IMR-90 (cell line): ENCODE measurements at regions not wholly inside any gene's neighbourhood (a gene's known extent, or its start where the extent isn't known, plus 50 kb on each side); places are given as distances from the start of the nearest gene placed in this dataset.

ENCODE experiments used
- ATAC-seq: fragments of 200-7000 bp; cut with Tn5 transposase; 2 replicates; pipeline ENCODE4 v1.9.1; 2020; ENCODE audit warnings: low read depth, mild to moderate bottlenecking, moderate library complexity
- BruUV-seq: library from RNA; stranded (reverse); fragments of 400-500 nt; replicated peaks from 2 replicates; lab custom pipeline; 2021; lab: Mats Ljungman, UMichigan
- CTCF ChIA-PET: fragments of 300-600 bp; formaldehyde crosslinking; extraction: SDS; loops from one replicate; lab custom pipeline; 2021; ENCODE audit warnings: antibody characterized with exemption; lab: Yijun Ruan, JAX
- POLR2A ChIA-PET: fragments of 300-600 bp; sonication (Branson Sonifier 250); formaldehyde crosslinking; loops from one replicate; lab custom pipeline; 2022; ENCODE audit warnings: antibody characterized with exemption; ENCODE audit not compliant: unreplicated experiment; lab: Charles Lee
- DNase-seq: peaks from one replicate; pipeline ENCODE4 v3.0.0; 2013
- H2AFZ ChIP-seq: replicated peaks from 2 replicates; pipeline ENCODE3; 2013; ENCODE audit warnings: low read length, mild to moderate bottlenecking; ENCODE audit not compliant: poor library complexity
- H2AK5ac ChIP-seq: 2 replicates; pipeline ENCODE4 v1.6.1; 2013; ENCODE audit warnings: low read depth, low read length, inconsistent platforms
- H2AK9ac ChIP-seq: replicated peaks from 2 replicates; pipeline ENCODE3; 2013; ENCODE audit warnings: mild to moderate bottlenecking, low read depth, low read length, moderate library complexity; ENCODE audit not compliant: poor library complexity
- H2BK120ac ChIP-seq: 2 replicates; pipeline ENCODE4 v1.6.1; 2013; ENCODE audit warnings: low read depth, low read length, inconsistent platforms
- H2BK15ac ChIP-seq: 3 replicates; pipeline ENCODE4 v1.6.1; 2013; ENCODE audit warnings: low read depth, low read length, inconsistent platforms
- H2BK20ac ChIP-seq: 2 replicates; pipeline ENCODE4 v1.6.1; 2013; ENCODE audit warnings: low read depth, mild to moderate bottlenecking, inconsistent platforms, low read length, moderate library complexity
- H2BK5ac ChIP-seq: 2 replicates; pipeline ENCODE4 v1.6.1; 2013; ENCODE audit warnings: mild to moderate bottlenecking, low read depth, low read length, inconsistent platforms; ENCODE audit not compliant: poor library complexity, severe bottlenecking
- H3K14ac ChIP-seq: replicated peaks from 2 replicates; pipeline ENCODE4 v1.6.1; 2013; ENCODE audit warnings: low read depth, low read length, inconsistent platforms
- H3K18ac ChIP-seq: 2 replicates; pipeline ENCODE4 v1.6.1; 2013; ENCODE audit warnings: low read depth, low read length, control low read depth
- H3K23ac ChIP-seq: 2 replicates; pipeline ENCODE4 v1.6.1; 2013; ENCODE audit warnings: low read depth, low read length, inconsistent platforms
- H3K27ac ChIP-seq: 2 replicates; pipeline ENCODE4 v1.5.1; 2013; ENCODE audit warnings: mild to moderate bottlenecking, control low read depth, low read length; ENCODE audit not compliant: insufficient read depth
- H3K27me3 ChIP-seq: 2 replicates; pipeline ENCODE4 v1.6.1; 2013; ENCODE audit warnings: low read length; ENCODE audit not compliant: control insufficient read depth, insufficient read depth
- H3K36me3 ChIP-seq: 2 replicates; pipeline ENCODE4 v1.6.1; 2013; ENCODE audit warnings: low read length, mixed read lengths; ENCODE audit not compliant: control insufficient read depth, insufficient read depth
- H3K4ac ChIP-seq: 2 replicates; pipeline ENCODE4 v1.6.1; 2013; ENCODE audit warnings: low read depth, low read length, inconsistent platforms
- H3K4me1 ChIP-seq: 2 replicates; pipeline ENCODE4 v1.6.1; 2013; ENCODE audit warnings: low read length, mixed read lengths; ENCODE audit not compliant: control insufficient read depth, insufficient read depth
- H3K4me2 ChIP-seq: 2 replicates; pipeline ENCODE4 v1.6.1; 2013; ENCODE audit warnings: low read depth, mild to moderate bottlenecking, control low read depth, low read length, moderate library complexity
- H3K4me3 ChIP-seq: 2 replicates; pipeline ENCODE4 v1.5.1; 2013; ENCODE audit warnings: low read depth, mild to moderate bottlenecking, control low read depth, low read length, moderate library complexity; ENCODE audit not compliant: insufficient read depth
- H3K56ac ChIP-seq: 2 replicates; pipeline ENCODE4 v1.6.1; 2013; ENCODE audit warnings: low read length, inconsistent platforms; ENCODE audit not compliant: insufficient read depth; ENCODE audit errors: extremely low read depth
- H3K79me1 ChIP-seq, 2 experiments: 2 replicates each; pipeline ENCODE4 v1.6.1; 2013; ENCODE audit warnings: low read length in 2 of 2, inconsistent platforms in 1 of 2, low read depth in 1 of 2
- H3K9ac ChIP-seq: 2 replicates; pipeline ENCODE4 v1.6.1; 2013; ENCODE audit warnings: low read depth, low read length, control low read depth
- H3K9me1 ChIP-seq: 2 replicates; pipeline ENCODE4 v1.6.1; 2013; ENCODE audit warnings: low read length, inconsistent platforms; ENCODE audit not compliant: insufficient read depth
- H3K9me3 ChIP-seq: 2 replicates; pipeline ENCODE4 v1.6.1; 2013; ENCODE audit warnings: low read length; ENCODE audit not compliant: control insufficient read depth, insufficient read depth
- H4K20me1 ChIP-seq: 2 replicates; pipeline ENCODE4 v1.6.1; 2013; ENCODE audit warnings: low read length, inconsistent platforms; ENCODE audit not compliant: insufficient read depth
- H4K5ac ChIP-seq: 2 replicates; pipeline ENCODE4 v1.6.1; 2013; ENCODE audit warnings: mild to moderate bottlenecking, low read depth, low read length, control low read depth
- H4K8ac ChIP-seq, 2 experiments: 2 replicates each; pipeline ENCODE4 v1.6.1; 2013; ENCODE audit warnings: low read depth in 2 of 2, low read length in 2 of 2, control low read depth in 1 of 2, inconsistent platforms in 1 of 2
- H4K91ac ChIP-seq: 2 replicates; pipeline ENCODE4 v1.6.1; 2013; ENCODE audit warnings: low read depth, low read length, inconsistent platforms; ENCODE audit not compliant: insufficient read depth
- BHLHE40 ChIP-seq: fragments of 150-350 bp; IDR thresholded peaks from 2 replicates; pipeline ENCODE4 v1.6.1; 2016; ENCODE audit warnings: mild to moderate bottlenecking, low read depth, low read length
- CEBPB ChIP-seq: IDR thresholded peaks from 2 replicates; pipeline ENCODE4 v1.6.1; 2012; ENCODE audit warnings: low read depth, low read length, improper control_type of control experiment
- CHD1 ChIP-seq: IDR thresholded peaks from 2 replicates; pipeline ENCODE4 v1.6.1; 2012; ENCODE audit warnings: low read depth, low read length, improper control_type of control experiment
- MAFK ChIP-seq: IDR thresholded peaks from 2 replicates; pipeline ENCODE4 v1.6.1; 2012; ENCODE audit warnings: low read depth, low read length, improper control_type of control experiment
- MAZ ChIP-seq: IDR thresholded peaks from 2 replicates; pipeline ENCODE4 v1.6.1; 2012; ENCODE audit warnings: low read depth, mild to moderate bottlenecking, low read length, improper control_type of control experiment, moderate library complexity, borderline replicate concordance
- MXI1 ChIP-seq: IDR thresholded peaks from 2 replicates; pipeline ENCODE4 v1.6.1; 2012; ENCODE audit warnings: low read depth, mild to moderate bottlenecking, low read length, moderate library complexity, borderline replicate concordance
- NFE2L2 ChIP-seq: fragments of 150-350 bp; IDR thresholded peaks from 2 replicates; pipeline ENCODE4 v1.6.1; 2016; ENCODE audit warnings: low read depth, mild to moderate bottlenecking, low read length
- POLR2A ChIP-seq: IDR thresholded peaks from 2 replicates; pipeline ENCODE4 v1.6.1; 2012; ENCODE audit warnings: mild to moderate bottlenecking, low read depth, low read length
- RAD21 ChIP-seq: IDR thresholded peaks from 2 replicates; pipeline ENCODE4 v1.6.1; 2012; ENCODE audit warnings: low read length, improper control_type of control experiment
- RFX5 ChIP-seq: IDR thresholded peaks from 2 replicates; pipeline ENCODE4 v1.8.0; 2012; ENCODE audit warnings: low read depth, mild to moderate bottlenecking, low read length, moderate library complexity
- SMC3 ChIP-seq: fragments of 150-350 bp; IDR thresholded peaks from 2 replicates; pipeline ENCODE4 v1.6.1; 2016; ENCODE audit warnings: low read depth, mild to moderate bottlenecking, antibody characterized with exemption, low read length, moderate library complexity
- WGBS, 2 experiments: methylation state at CpG; one replicate each; pipeline versions ENCODE4 v1.1.5 to v1.1.7; 2013; ENCODE audit warnings: missing lambda C conversion rate in 2 of 2; ENCODE audit not compliant: insufficient read length in 1 of 2; ENCODE audit errors: extremely low coverage in 2 of 2; 5-methylcytosine and 5-hydroxymethylcytosine counted together
- dilution Hi-C: fragments of 300-500 bp; cut with HindIII; formaldehyde crosslinking; loops from one replicate; pipeline ENCODE4 v1.14.3; 2018; ENCODE audit warnings: low sequenced_read_pairs; ENCODE audit not compliant: unreplicated experiment
- in situ Hi-C: fragments of 300-500 bp; cut with MboI; formaldehyde crosslinking; loops from 3 replicates; pipeline ENCODE4 v1.14.3; 2019; ENCODE audit warnings: low sequenced_read_pairs, inconsistent platforms, mixed read lengths
- intact Hi-C: fragments of 100-400 bp; cut with micrococcal nuclease; formaldehyde crosslinking; loops from 2 replicates; pipeline ENCODE4 v1.10.0; 2022
- TF ChIP-seq, protein P1 (sequence below): fragments of 150-350 bp; IDR thresholded peaks from 2 replicates; pipeline ENCODE4 v1.6.1; 2017; ENCODE audit warnings: mild to moderate bottlenecking, antibody characterized with exemption, low read length, low read depth
- TF ChIP-seq, protein P2 (sequence below): fragments of 150-350 bp; IDR thresholded peaks from 2 replicates; pipeline ENCODE4 v1.6.1; 2016; ENCODE audit warnings: low read depth, mild to moderate bottlenecking, low read length, moderate library complexity, borderline replicate concordance
- TF ChIP-seq, protein P3 (sequence below): conservative IDR thresholded peaks from 2 replicates; pipeline ENCODE4 v1.5.1; 2012; ENCODE audit warnings: mild to moderate bottlenecking, low read depth, low read length, improper control_type of control experiment

DNA sequence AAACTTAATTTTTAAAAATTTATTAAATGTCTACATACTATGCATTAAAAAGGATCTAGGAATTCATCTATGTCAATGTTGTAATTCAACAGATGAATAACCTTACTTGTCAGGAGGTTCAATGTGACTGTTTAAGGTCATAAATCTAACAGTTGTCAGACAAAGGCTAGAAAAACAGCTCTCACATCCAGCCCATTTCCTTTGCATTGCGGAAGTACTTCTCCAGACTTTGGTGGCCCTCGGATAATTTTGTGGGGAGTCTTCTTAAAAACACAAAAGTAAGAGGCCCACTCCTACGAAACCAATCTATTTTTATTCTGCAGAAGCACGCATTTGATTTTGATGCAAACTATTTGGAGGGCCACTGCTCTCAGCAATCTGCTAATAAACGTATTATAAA lies 122.6 kb upstream of the CHRM3 start:
- Histone ChIP-seq H2BK15ac (no peak overlapping the region), H2BK120ac (no peak overlapping the region), H2AK5ac (no peak overlapping the region), H4K8ac (no peak overlapping the region), H3K56ac (no peak overlapping the region), H3K79me1 (no peaks in the 10 kb centered on the region), H4K91ac (no peak overlapping the region), H2BK20ac (no peak overlapping the region), H3K23ac (no peak overlapping the region), H3K14ac (no peak overlapping the region), H3K27ac (no peak overlapping the region), H3K36me3 (no peaks in the 10 kb centered on the region), H3K4me1 (no peaks in the 10 kb centered on the region), H3K4me2 (no peak overlapping the region), H3K4me3 (no peak overlapping the region), H3K18ac (no peak overlapping the region), H2BK5ac (no peak overlapping the region), H3K4ac (no peak overlapping the region), H3K27me3 (no peaks in the 10 kb centered on the region), H3K9me3 (0 out of 2 replicates have a peak, but pooled peaks cover 5% of the 10 kb centered on the region), H4K5ac (no peak overlapping the region), H4K20me1 (no peaks in the 10 kb centered on the region), H3K9me1 (no peaks in the 10 kb centered on the region), H3K9ac (no peak overlapping the region), H2AK9ac (no peak overlapping the region), H2AFZ (no peak overlapping the region)
- CTCF ChIA-PET: no interaction called here
- WGBS, 2 experiments: no CpG with 5 or more reads among the region's 5 CpGs
- no peak for ATAC-seq
- POLR2A ChIA-PET: interaction anchor here (0.6 kb wide), 1 partner anchor 638 kb away, joined by 3 read pairs; no protein-coding TSS in a partner anchor
- DNase-seq: no peak
- no TSS peak for BruUV-seq
- dilution Hi-C loops (no loop called here), in situ Hi-C loops (no loop called here), intact Hi-C loops (no loop called here)
- TF ChIP-seq POLR2A (no peak), NFE2L2 (no peak), MAFK (no peak), CHD1 (no peak), MXI1 (no peak), SMC3 (no peak), BHLHE40 (no peak), MAZ (no peak), RAD21 (no peak), CEBPB (no peak), RFX5 (no peak)
- TF ChIP-seq, protein P1, sequence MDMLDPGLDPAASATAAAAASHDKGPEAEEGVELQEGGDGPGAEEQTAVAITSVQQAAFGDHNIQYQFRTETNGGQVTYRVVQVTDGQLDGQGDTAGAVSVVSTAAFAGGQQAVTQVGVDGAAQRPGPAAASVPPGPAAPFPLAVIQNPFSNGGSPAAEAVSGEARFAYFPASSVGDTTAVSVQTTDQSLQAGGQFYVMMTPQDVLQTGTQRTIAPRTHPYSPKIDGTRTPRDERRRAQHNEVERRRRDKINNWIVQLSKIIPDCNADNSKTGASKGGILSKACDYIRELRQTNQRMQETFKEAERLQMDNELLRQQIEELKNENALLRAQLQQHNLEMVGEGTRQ: no peak
- TF ChIP-seq, protein P2, sequence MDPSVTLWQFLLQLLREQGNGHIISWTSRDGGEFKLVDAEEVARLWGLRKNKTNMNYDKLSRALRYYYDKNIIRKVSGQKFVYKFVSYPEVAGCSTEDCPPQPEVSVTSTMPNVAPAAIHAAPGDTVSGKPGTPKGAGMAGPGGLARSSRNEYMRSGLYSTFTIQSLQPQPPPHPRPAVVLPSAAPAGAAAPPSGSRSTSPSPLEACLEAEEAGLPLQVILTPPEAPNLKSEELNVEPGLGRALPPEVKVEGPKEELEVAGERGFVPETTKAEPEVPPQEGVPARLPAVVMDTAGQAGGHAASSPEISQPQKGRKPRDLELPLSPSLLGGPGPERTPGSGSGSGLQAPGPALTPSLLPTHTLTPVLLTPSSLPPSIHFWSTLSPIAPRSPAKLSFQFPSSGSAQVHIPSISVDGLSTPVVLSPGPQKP: no peak
- TF ChIP-seq, protein P3, sequence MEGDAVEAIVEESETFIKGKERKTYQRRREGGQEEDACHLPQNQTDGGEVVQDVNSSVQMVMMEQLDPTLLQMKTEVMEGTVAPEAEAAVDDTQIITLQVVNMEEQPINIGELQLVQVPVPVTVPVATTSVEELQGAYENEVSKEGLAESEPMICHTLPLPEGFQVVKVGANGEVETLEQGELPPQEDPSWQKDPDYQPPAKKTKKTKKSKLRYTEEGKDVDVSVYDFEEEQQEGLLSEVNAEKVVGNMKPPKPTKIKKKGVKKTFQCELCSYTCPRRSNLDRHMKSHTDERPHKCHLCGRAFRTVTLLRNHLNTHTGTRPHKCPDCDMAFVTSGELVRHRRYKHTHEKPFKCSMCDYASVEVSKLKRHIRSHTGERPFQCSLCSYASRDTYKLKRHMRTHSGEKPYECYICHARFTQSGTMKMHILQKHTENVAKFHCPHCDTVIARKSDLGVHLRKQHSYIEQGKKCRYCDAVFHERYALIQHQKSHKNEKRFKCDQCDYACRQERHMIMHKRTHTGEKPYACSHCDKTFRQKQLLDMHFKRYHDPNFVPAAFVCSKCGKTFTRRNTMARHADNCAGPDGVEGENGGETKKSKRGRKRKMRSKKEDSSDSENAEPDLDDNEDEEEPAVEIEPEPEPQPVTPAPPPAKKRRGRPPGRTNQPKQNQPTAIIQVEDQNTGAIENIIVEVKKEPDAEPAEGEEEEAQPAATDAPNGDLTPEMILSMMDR: no peak
